ENCODE measurements at regions not wholly inside any gene's neighbourhood (a gene's known extent, or its start where the extent isn't known, plus 50 kb on each side); places are given as distances from the start of the nearest gene placed in this dataset.
"Not testable (repeated sequence)": the region's sequence is repeated elsewhere in the genome, so short reads cannot be mapped to it uniquely, and the experiment has no call there.

GRCh38 chr18:11464129-11464528 is 145.3 kb upstream of the SLC35G4 start:
- DNase-seq (ENCODE audit: low read depth, low spot score) = no peak

GRCh38 chr18:11458447-11458846 is 150.9 kb upstream of the SLC35G4 start:
- DNase-seq (ENCODE audit: low read depth, low spot score) = no peak

- not testable (repeated sequence) for DNase-seq (ENCODE audit: low read depth, low spot score)
Measured at GRCh38 chr18:11457853-11458252, 151.5 kb upstream of the SLC35G4 start.

- no peak for DNase-seq (ENCODE audit: low read depth, low spot score)
Measured at GRCh38 chr18:11454040-11454439, 155.4 kb upstream of the SLC35G4 start.

GRCh38 chr18:11444169-11444568 is 165.2 kb upstream of the SLC35G4 start:
- DNase-seq (ENCODE audit: low read depth, low spot score) = not testable (repeated sequence)

GRCh38 chr18:11437046-11437445 is 172.3 kb upstream of the SLC35G4 start:
- DNase-seq (ENCODE audit: low read depth, low spot score) = no peak

GRCh38 chr18:11432360-11432811 is 177.0 kb upstream of the SLC35G4 start:
- DNase-seq (ENCODE audit: low read depth, low spot score) = no peak

GRCh38 chr18:11429876-11430275 is 179.5 kb upstream of the SLC35G4 start:
- no peak for DNase-seq (ENCODE audit: low read depth, low spot score)

- DNase-seq (ENCODE audit: low read depth, low spot score) = no peak
Measured at GRCh38 chr18:11425211-11425610, 184.2 kb upstream of the SLC35G4 start.

GRCh38 chr18:11419338-11419737 is 190.1 kb upstream of the SLC35G4 start:
- no peak for DNase-seq (ENCODE audit: low read depth, low spot score)

- DNase-seq (ENCODE audit: low read depth, low spot score) = no peak
Measured at GRCh38 chr18:11412811-11413210, 196.6 kb upstream of the SLC35G4 start.

- no peak for DNase-seq (ENCODE audit: low read depth, low spot score)
Measured at GRCh38 chr18:11411048-11411447, 198.3 kb upstream of the SLC35G4 start.

- DNase-seq (ENCODE audit: low read depth, low spot score) = no peak
Measured at GRCh38 chr18:11408555-11409065, 200.8 kb upstream of the SLC35G4 start.

- DNase-seq (ENCODE audit: low read depth, low spot score) = no peak
Measured at GRCh38 chr18:11407940-11408339, 201.5 kb upstream of the SLC35G4 start.

- DNase-seq (ENCODE audit: low read depth, low spot score) = no peak
Measured at GRCh38 chr18:11405804-11406203, 203.6 kb upstream of the SLC35G4 start.

GRCh38 chr18:11400703-11401102 is 208.7 kb upstream of the SLC35G4 start:
- DNase-seq (ENCODE audit: low read depth, low spot score) = no peak

GRCh38 chr18:11398625-11399024 is 210.8 kb upstream of the SLC35G4 start:
- no peak for DNase-seq (ENCODE audit: low read depth, low spot score)

- no peak for DNase-seq (ENCODE audit: low read depth, low spot score)
Measured at GRCh38 chr18:11392980-11393885, 216.2 kb upstream of the SLC35G4 start.

- no peak for DNase-seq (ENCODE audit: low read depth, low spot score)
Measured at GRCh38 chr18:11392292-11392691, 217.1 kb upstream of the SLC35G4 start.

GRCh38 chr18:11391661-11392060 is 217.7 kb upstream of the SLC35G4 start:
- no peak for DNase-seq (ENCODE audit: low read depth, low spot score)

- DNase-seq (ENCODE audit: low read depth, low spot score) = no peak
Measured at GRCh38 chr18:11388755-11389680, 220.4 kb upstream of the SLC35G4 start.

- DNase-seq (ENCODE audit: low read depth, low spot score) = peak; percentile 24
Measured at GRCh38 chr18:11387880-11388279, 221.5 kb upstream of the SLC35G4 start.
